ENCODE measurements at regions not wholly inside any gene's neighbourhood (a gene's known extent, or its start where the extent isn't known, plus 50 kb on each side); places are given as distances from the start of the nearest gene placed in this dataset.

- Histone ChIP-seq H3K9me3 (ENCODE audit: control insufficient read depth in 2 of 3, insufficient read depth in 1 of 3, low read length in 3 of 3) (no peaks in the 10 kb centered on the region), H3K27me3 (ENCODE audit: control insufficient read depth, insufficient read depth, low read length) (no peaks in the 10 kb centered on the region), H3K9ac (ENCODE audit: low read length in 3 of 3) (no peak overlapping the region), H3K36me3 (ENCODE audit: control insufficient read depth in 2 of 3, insufficient read depth in 3 of 3, low read length in 3 of 3) (no peaks in the 10 kb centered on the region), H3K4me1 (ENCODE audit: control insufficient read depth in 2 of 3, insufficient read depth in 2 of 3, low read depth in 1 of 3, low read length in 3 of 3) (no peaks in the 10 kb centered on the region), H3K27ac (ENCODE audit: low read depth in 2 of 2, low read length in 2 of 2) (no peak overlapping the region), H3K4me3 (ENCODE audit: low read length in 3 of 3) (no peak overlapping the region)
- FAIRE-seq (no peak), DNase-seq (no peak)
- intact Hi-C loops (cut with DNase I) = no loop called here
- no peak for TF ChIP-seq CTCF (IDR thresholded peaks at IDR 0.05; ENCODE audit: borderline replicate concordance, extremely low read depth, insufficient read depth)
These were observed 610.2 kb downstream of the UBE2NL start for GRCh38 chrX:144494074-144494473.

- Histone ChIP-seq H3K4me1 (ENCODE audit: control insufficient read depth in 2 of 3, insufficient read depth in 2 of 3, low read depth in 1 of 3, low read length in 3 of 3) (no peaks in the 10 kb centered on the region), H3K27ac (ENCODE audit: low read depth in 2 of 2, low read length in 2 of 2) (no peak overlapping the region), H3K9ac (ENCODE audit: low read length in 3 of 3) (no peak overlapping the region), H3K4me3 (ENCODE audit: low read length in 3 of 3) (no peak overlapping the region), H3K27me3 (ENCODE audit: control insufficient read depth, insufficient read depth, low read length) (no peaks in the 10 kb centered on the region), H3K36me3 (ENCODE audit: control insufficient read depth in 2 of 3, insufficient read depth in 3 of 3, low read length in 3 of 3) (no peaks in the 10 kb centered on the region), H3K9me3 (ENCODE audit: control insufficient read depth in 2 of 3, insufficient read depth in 1 of 3, low read length in 3 of 3) (no peaks in the 10 kb centered on the region)
- peak; percentile 50 for FAIRE-seq
- DNase-seq = no peak
- TF ChIP-seq CTCF (IDR thresholded peaks at IDR 0.05; ENCODE audit: borderline replicate concordance, extremely low read depth, insufficient read depth) = no peak
- intact Hi-C loops (cut with DNase I) = no loop called here
These were observed 648.0 kb downstream of the UBE2NL start for GRCh38 chrX:144531877-144532276.

- no peaks in the 10 kb centered on the region for H3K27me3 ChIP-seq (ENCODE audit: control insufficient read depth, insufficient read depth, low read length)
- FAIRE-seq = no peak
These were observed 680.7 kb upstream of the SPANXN1 start for GRCh38 chrX:144566592-144566991.

More at GRCh38 chrX:144566592-144566991, 680.7 kb upstream of the SPANXN1 start:
- intact Hi-C loops (cut with DNase I) = no loop called here
- Histone ChIP-seq H3K4me1 (ENCODE audit: control insufficient read depth in 2 of 3, insufficient read depth in 2 of 3, low read depth in 1 of 3, low read length in 3 of 3) (no peaks in the 10 kb centered on the region), H3K27ac (ENCODE audit: low read depth in 2 of 2, low read length in 2 of 2) (no peak overlapping the region), H3K4me3 (ENCODE audit: low read length in 3 of 3) (no peak overlapping the region), H3K9me3 (ENCODE audit: control insufficient read depth in 2 of 3, insufficient read depth in 1 of 3, low read length in 3 of 3) (no peaks in the 10 kb centered on the region), H3K9ac (ENCODE audit: low read length in 3 of 3) (no peak overlapping the region), H3K36me3 (ENCODE audit: control insufficient read depth in 2 of 3, insufficient read depth in 3 of 3, low read length in 3 of 3) (no peaks in the 10 kb centered on the region)
- no peak for TF ChIP-seq CTCF (IDR thresholded peaks at IDR 0.05; ENCODE audit: borderline replicate concordance, extremely low read depth, insufficient read depth)
- no peak for DNase-seq
